ENCODE measurements at regions not wholly inside any gene's neighbourhood (a gene's known extent, or its start where the extent isn't known, plus 50 kb on each side); places are given as distances from the start of the nearest gene placed in this dataset.

- 80% methylated on average over 3 of the region's 3 CpGs for WGBS
- no peak for DNase-seq (ENCODE audit: low spot score)
- Histone ChIP-seq H3K4me3 (no peak overlapping the region), H3K4me1 (replicated peaks) (no peaks in the 10 kb centered on the region), H3K27me3 (replicated peaks; ENCODE audit: insufficient read depth) (no peaks in the 10 kb centered on the region), H3K27ac (no peak overlapping the region), H3K36me3 (no peaks in the 10 kb centered on the region), H3K9me3 (no peaks in the 10 kb centered on the region)
- intact Hi-C loops (cut with DNase I), result no loop called here
- TF ChIP-seq CTCF (IDR thresholded peaks at IDR 0.05) (no peak), POLR2AphosphoS5 (IDR thresholded peaks at IDR 0.05) (no peak), POLR2A (IDR thresholded peaks at IDR 0.05) (no peak)
Observed at GRCh38 chr12:77204083-77204482, 138.7 kb upstream of the E2F7 start.

- DNase-seq (ENCODE audit: low spot score), result no peak
- Histone ChIP-seq H3K4me1 (replicated peaks) (no peaks in the 10 kb centered on the region), H3K36me3 (no peaks in the 10 kb centered on the region), H3K27ac (no peak overlapping the region), H3K9me3 (no peaks in the 10 kb centered on the region), H3K27me3 (replicated peaks; ENCODE audit: insufficient read depth) (no peaks in the 10 kb centered on the region), H3K4me3 (no peak overlapping the region)
- 70% methylated on average over 2 of the region's 2 CpGs for WGBS
- TF ChIP-seq POLR2A (IDR thresholded peaks at IDR 0.05) (no peak), POLR2AphosphoS5 (IDR thresholded peaks at IDR 0.05) (no peak), CTCF (IDR thresholded peaks at IDR 0.05) (no peak)
- intact Hi-C loops (cut with DNase I), result no loop called here
Observed at GRCh38 chr12:77202457-77203060, 137.2 kb upstream of the E2F7 start.

GRCh38 chr12:77189901-77190416 is 124.6 kb upstream of the E2F7 start:
- intact Hi-C loops (cut with DNase I), result no loop called here
- TF ChIP-seq CTCF (IDR thresholded peaks at IDR 0.05) (no peak), POLR2AphosphoS5 (IDR thresholded peaks at IDR 0.05) (no peak), POLR2A (IDR thresholded peaks at IDR 0.05) (no peak)
- H3K27ac ChIP-seq, result no peak overlapping the region
- DNase-seq (ENCODE audit: low spot score), result no peak
- H3K4me1 ChIP-seq (replicated peaks), result no peaks in the 10 kb centered on the region
- no peaks in the 10 kb centered on the region for H3K36me3 ChIP-seq
- no peaks in the 10 kb centered on the region for H3K27me3 ChIP-seq (replicated peaks; ENCODE audit: insufficient read depth)
- WGBS, result 80% methylated on average over 3 of the region's 3 CpGs
- no peaks in the 10 kb centered on the region for H3K9me3 ChIP-seq
- no peak overlapping the region for H3K4me3 ChIP-seq

- DNase-seq (ENCODE audit: low spot score), result no peak
- Histone ChIP-seq H3K4me3 (no peak overlapping the region), H3K9me3 (no peaks in the 10 kb centered on the region), H3K27me3 (replicated peaks; ENCODE audit: insufficient read depth) (no peaks in the 10 kb centered on the region), H3K27ac (no peak overlapping the region), H3K36me3 (no peaks in the 10 kb centered on the region), H3K4me1 (replicated peaks) (no peaks in the 10 kb centered on the region)
- intact Hi-C loops (cut with DNase I), result no loop called here
- WGBS, result 21% methylated on average over 5 of the region's 5 CpGs
- TF ChIP-seq POLR2AphosphoS5 (IDR thresholded peaks at IDR 0.05) (no peak), POLR2A (IDR thresholded peaks at IDR 0.05) (no peak), CTCF (IDR thresholded peaks at IDR 0.05) (no peak)
Observed at GRCh38 chr12:77189458-77189857, 124.1 kb upstream of the E2F7 start.

- intact Hi-C loops (cut with DNase I), result no loop called here
- Histone ChIP-seq H3K27ac (no peak overlapping the region), H3K4me3 (no peak overlapping the region), H3K36me3 (no peaks in the 10 kb centered on the region), H3K9me3 (no peaks in the 10 kb centered on the region), H3K4me1 (replicated peaks) (no peaks in the 10 kb centered on the region), H3K27me3 (replicated peaks; ENCODE audit: insufficient read depth) (no peaks in the 10 kb centered on the region)
- WGBS, result 96% methylated on average over 1 of the region's 1 CpG
- TF ChIP-seq CTCF (IDR thresholded peaks at IDR 0.05), result no peak
- TF ChIP-seq POLR2AphosphoS5 (IDR thresholded peaks at IDR 0.05), result no peak
- TF ChIP-seq POLR2A (IDR thresholded peaks at IDR 0.05), result no peak
- no peak for DNase-seq (ENCODE audit: low spot score)
Observed at GRCh38 chr12:77179515-77179914, 114.1 kb upstream of the E2F7 start.
